GM12878 (cell line): ENCODE measurements at regions not wholly inside any gene's neighbourhood (a gene's known extent, or its start where the extent isn't known, plus 50 kb on each side); places are given as distances from the start of the nearest gene placed in this dataset.

Experiments
- ATAC-seq: fragments of 200-7000 bp; cut with Tn5 transposase; 3 replicates; pipeline ENCODE4 v1.9.1; 2020; ENCODE audit warnings: mild to moderate bottlenecking, moderate library complexity
- BruUV-seq: library from RNA; stranded (reverse); fragments of 400-500 nt; replicated peaks from 2 replicates; lab custom pipeline; 2021; lab: Mats Ljungman, UMichigan
- CTCF ChIA-PET: fragments of 300-600 bp; sonication (Branson Sonifier 250); formaldehyde crosslinking; extraction: SDS; loops from one replicate; lab custom pipeline; 2021; ENCODE audit warnings: inconsistent platforms; lab: Yijun Ruan, JAX
- POLR2A ChIA-PET: fragments of 350-600 bp; formaldehyde crosslinking; extraction: SDS; loops from one replicate; lab custom pipeline; 2021; ENCODE audit warnings: inconsistent platforms; lab: Charles Lee
- RAD21 ChIA-PET: fragments of 300-600 bp; sonication (Branson Sonifier 250); formaldehyde crosslinking; loops from one replicate; lab custom pipeline; 2023; ENCODE audit warnings: antibody characterized with exemption; ENCODE audit not compliant: unreplicated experiment; lab: Charles Lee
- SMC1A ChIA-PET: fragments of 300-600 bp; sonication (Branson Sonifier 250); formaldehyde crosslinking; loops from one replicate; lab custom pipeline; 2023; ENCODE audit not compliant: unreplicated experiment, uncharacterized antibody; lab: Charles Lee
- DNase-seq: peaks from one replicate; pipeline ENCODE4 v3.0.0-alpha.2; 2011; ENCODE audit warnings: low read depth, low spot score
- FAIRE-seq: peaks from 3 replicates; lab custom pipeline; 2011; peaks lifted over from hg19 to GRCh38; lab: Jason Lieb, UNC
- H2AFZ ChIP-seq: 2 replicates; pipeline ENCODE4 v1.6.0; 2011; ENCODE audit warnings: low read depth, low read length, control low read depth; ENCODE audit not compliant: control insufficient read depth
- H3K27ac ChIP-seq: 2 replicates; pipeline ENCODE4 v1.5.1; 2011; ENCODE audit warnings: control low read depth; ENCODE audit not compliant: control insufficient read depth, insufficient read depth
- H3K27me3 ChIP-seq, 2 experiments: replicated peaks in 1 of 2; 2 replicates each; pipeline versions ENCODE4 v1.6.0 to v1.6.1; 2011; ENCODE audit warnings: low read length in 1 of 2; ENCODE audit not compliant: control insufficient read depth in 2 of 2, insufficient read depth in 2 of 2
- H3K36me3 ChIP-seq, 2 experiments: 2 replicates each; pipeline ENCODE4 v1.5.1; 2011; ENCODE audit warnings: low read length in 1 of 2; ENCODE audit not compliant: control insufficient read depth in 2 of 2, insufficient read depth in 2 of 2
- H3K4me1 ChIP-seq: 2 replicates; pipeline ENCODE4 v1.6.1; 2011; ENCODE audit warnings: mild to moderate bottlenecking, low read length, moderate library complexity, mixed read lengths; ENCODE audit not compliant: control insufficient read depth, insufficient read depth
- H3K4me2 ChIP-seq: 2 replicates; pipeline ENCODE4 v1.6.0; 2011; ENCODE audit warnings: control low read depth; ENCODE audit not compliant: control insufficient read depth, insufficient read depth
- H3K4me3 ChIP-seq: fragments of 200-600 bp; sonication (generic); 2 replicates; pipeline ENCODE4 v1.5.1; 2016
- H3K79me2 ChIP-seq: 2 replicates; pipeline ENCODE4 v1.6.0; 2011; ENCODE audit warnings: low read length; ENCODE audit not compliant: control insufficient read depth, insufficient read depth
- H3K9ac ChIP-seq: 2 replicates; pipeline ENCODE4 v1.8.0; 2011; ENCODE audit warnings: low read length, control low read depth, mixed read lengths; ENCODE audit not compliant: control insufficient read depth, insufficient read depth
- H3K9me3 ChIP-seq: replicated peaks from 3 replicates; pipeline ENCODE4 v1.5.1; 2011; ENCODE audit warnings: mild to moderate bottlenecking, low read length; ENCODE audit not compliant: control insufficient read depth, insufficient read depth
- H4K20me1 ChIP-seq: 2 replicates; pipeline ENCODE4 v1.6.0; 2011; ENCODE audit not compliant: control insufficient read depth, insufficient read depth
- BACH1 ChIP-seq: fragments of 450-650 bp; IDR thresholded peaks from 2 replicates; pipeline ENCODE4 v1.6.1; 2017; ENCODE audit warnings: mild to moderate bottlenecking, borderline replicate concordance
- RB1 ChIP-seq: fragments of 450-650 bp; formaldehyde crosslinking; IDR thresholded peaks from 2 replicates; pipeline ENCODE4 v1.6.1; 2017; ENCODE audit warnings: mild to moderate bottlenecking, borderline replicate concordance
- SREBF1 ChIP-seq: IDR thresholded peaks from 2 replicates; pipeline ENCODE4 v1.6.1; 2012; ENCODE audit warnings: mild to moderate bottlenecking, low read length
- WGBS: methylation state at CpG from one replicate; pipeline ENCODE4 v1.1.6; 2016; ENCODE audit warnings: low lambda C conversion rate; ENCODE audit not compliant: insufficient replicate concordance, insufficient coverage; ENCODE audit errors: missing lambda C conversion rate; 5-methylcytosine and 5-hydroxymethylcytosine counted together
- in situ Hi-C: fragments of 300-500 bp; cut with MboI; formaldehyde crosslinking; loops from 9 replicates; pipeline ENCODE4 v1.14.3; 2018; ENCODE audit warnings: mixed read lengths
- intact Hi-C: fragments of 100-400 bp; cut with micrococcal nuclease; formaldehyde crosslinking; loops from one replicate; pipeline ENCODE4 v1.14.2; 2022; ENCODE audit not compliant: unreplicated experiment
- TF ChIP-seq, protein P1 (sequence below): fragments of 150-350 bp; IDR thresholded peaks from 2 replicates; pipeline ENCODE4 v1.6.1; 2016; ENCODE audit warnings: low read depth, low read length
- TF ChIP-seq, protein P2 (sequence below): fragments of 450-650 bp; IDR thresholded peaks from 2 replicates; pipeline ENCODE4 v1.6.1; 2017; ENCODE audit warnings: borderline replicate concordance

DNA sequence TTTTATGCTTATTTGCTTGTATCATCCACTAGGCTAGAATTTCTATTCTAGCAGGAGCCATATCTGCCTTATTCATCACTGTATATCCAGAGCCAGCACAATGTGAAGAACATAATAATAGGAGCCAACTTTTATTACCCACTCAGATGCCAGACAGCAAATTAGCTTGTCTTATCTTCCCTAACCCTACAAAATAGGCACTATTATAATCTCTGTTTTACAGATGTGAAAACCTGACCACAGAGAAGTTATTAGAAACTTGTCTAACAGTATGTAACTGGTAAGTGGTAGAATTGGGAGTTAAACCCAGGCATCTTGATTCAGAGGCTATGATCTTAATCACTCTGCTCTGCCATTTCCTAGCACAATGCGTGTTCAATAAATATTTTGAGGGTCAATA, 579.5 kb downstream of the CAAP1 start:
- 0% methylated on average over 1 of the region's 1 CpG for WGBS
- intact Hi-C loops: no loop called here
- TF ChIP-seq, protein P1, sequence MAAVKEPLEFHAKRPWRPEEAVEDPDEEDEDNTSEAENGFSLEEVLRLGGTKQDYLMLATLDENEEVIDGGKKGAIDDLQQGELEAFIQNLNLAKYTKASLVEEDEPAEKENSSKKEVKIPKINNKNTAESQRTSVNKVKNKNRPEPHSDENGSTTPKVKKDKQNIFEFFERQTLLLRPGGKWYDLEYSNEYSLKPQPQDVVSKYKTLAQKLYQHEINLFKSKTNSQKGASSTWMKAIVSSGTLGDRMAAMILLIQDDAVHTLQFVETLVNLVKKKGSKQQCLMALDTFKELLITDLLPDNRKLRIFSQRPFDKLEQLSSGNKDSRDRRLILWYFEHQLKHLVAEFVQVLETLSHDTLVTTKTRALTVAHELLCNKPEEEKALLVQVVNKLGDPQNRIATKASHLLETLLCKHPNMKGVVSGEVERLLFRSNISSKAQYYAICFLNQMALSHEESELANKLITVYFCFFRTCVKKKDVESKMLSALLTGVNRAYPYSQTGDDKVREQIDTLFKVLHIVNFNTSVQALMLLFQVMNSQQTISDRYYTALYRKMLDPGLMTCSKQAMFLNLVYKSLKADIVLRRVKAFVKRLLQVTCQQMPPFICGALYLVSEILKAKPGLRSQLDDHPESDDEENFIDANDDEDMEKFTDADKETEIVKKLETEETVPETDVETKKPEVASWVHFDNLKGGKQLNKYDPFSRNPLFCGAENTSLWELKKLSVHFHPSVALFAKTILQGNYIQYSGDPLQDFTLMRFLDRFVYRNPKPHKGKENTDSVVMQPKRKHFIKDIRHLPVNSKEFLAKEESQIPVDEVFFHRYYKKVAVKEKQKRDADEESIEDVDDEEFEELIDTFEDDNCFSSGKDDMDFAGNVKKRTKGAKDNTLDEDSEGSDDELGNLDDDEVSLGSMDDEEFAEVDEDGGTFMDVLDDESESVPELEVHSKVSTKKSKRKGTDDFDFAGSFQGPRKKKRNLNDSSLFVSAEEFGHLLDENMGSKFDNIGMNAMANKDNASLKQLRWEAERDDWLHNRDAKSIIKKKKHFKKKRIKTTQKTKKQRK: no peak
- no peak for TF ChIP-seq BACH1
- TF ChIP-seq, protein P2, sequence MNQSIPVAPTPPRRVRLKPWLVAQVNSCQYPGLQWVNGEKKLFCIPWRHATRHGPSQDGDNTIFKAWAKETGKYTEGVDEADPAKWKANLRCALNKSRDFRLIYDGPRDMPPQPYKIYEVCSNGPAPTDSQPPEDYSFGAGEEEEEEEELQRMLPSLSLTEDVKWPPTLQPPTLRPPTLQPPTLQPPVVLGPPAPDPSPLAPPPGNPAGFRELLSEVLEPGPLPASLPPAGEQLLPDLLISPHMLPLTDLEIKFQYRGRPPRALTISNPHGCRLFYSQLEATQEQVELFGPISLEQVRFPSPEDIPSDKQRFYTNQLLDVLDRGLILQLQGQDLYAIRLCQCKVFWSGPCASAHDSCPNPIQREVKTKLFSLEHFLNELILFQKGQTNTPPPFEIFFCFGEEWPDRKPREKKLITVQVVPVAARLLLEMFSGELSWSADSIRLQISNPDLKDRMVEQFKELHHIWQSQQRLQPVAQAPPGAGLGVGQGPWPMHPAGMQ: no peak
- TF ChIP-seq SREBF1: no peak
- TF ChIP-seq RB1: no peak
- POLR2A ChIA-PET: no interaction called here
- CTCF ChIA-PET: no interaction called here
- DNase-seq: no peak
- no peak for FAIRE-seq
- no peak for ATAC-seq
- Histone ChIP-seq H3K27me3 (no peaks in the 10 kb centered on the region), H3K4me3 (no peak overlapping the region), H4K20me1 (no peaks in the 10 kb centered on the region), H3K79me2 (no peaks in the 10 kb centered on the region), H3K36me3 (no peaks in the 10 kb centered on the region), H3K9me3 (no peaks in the 10 kb centered on the region), H3K9ac (no peak overlapping the region), H3K4me1 (no peaks in the 10 kb centered on the region), H3K4me2 (no peak overlapping the region), H2AFZ (no peak overlapping the region), H3K27ac (no peak overlapping the region)
- in situ Hi-C loops: no loop called here
- RAD21 ChIA-PET: no interaction called here
- no TSS peak for BruUV-seq
- SMC1A ChIA-PET: interaction anchor here (0.6 to 1.6 kb wide), 2 partner anchors 13 to 135 kb away, joined by 4 to 6 read pairs; no protein-coding TSS in a partner anchor
